ENCODE measurements at regions not wholly inside any gene's neighbourhood (a gene's known extent, or its start where the extent isn't known, plus 50 kb on each side); places are given as distances from the start of the nearest gene placed in this dataset.

GRCh38 chr15:25543196-25543595 lies 104.4 kb upstream of the UBE3A start:
- TF ChIP-seq PKNOX1 (IDR thresholded peaks at IDR 0.05) (no peak), CTBP1 (IDR thresholded peaks at IDR 0.05; ENCODE audit: borderline replicate concordance) (no peak), HDGF (IDR thresholded peaks at IDR 0.05; ENCODE audit: borderline replicate concordance) (no peak), NFRKB (IDR thresholded peaks at IDR 0.05) (no peak)
